Neural cell (in vitro differentiated cells): ENCODE measurements at regions not wholly inside any gene's neighbourhood (a gene's known extent, or its start where the extent isn't known, plus 50 kb on each side); places are given as distances from the start of the nearest gene placed in this dataset.

Experiments
- H2AFZ ChIP-seq: fragments of 200-600, 300-800 bp; sonication (generic), shearing (Covaris generic); 2 replicates; pipeline ENCODE4 v1.6.0; 2014; ENCODE audit warnings: low read depth, mild to moderate bottlenecking, antibody characterized with exemption, low read length, moderate library complexity
- H3F3A ChIP-seq: fragments of 200-600 bp; shearing (Covaris generic); 2 replicates; pipeline ENCODE4 v1.6.1; 2016; ENCODE audit warnings: mild to moderate bottlenecking, moderate library complexity, mixed read lengths, antibody characterized with exemption, low read length; ENCODE audit not compliant: insufficient read depth, poor library complexity, severe bottlenecking
- H3K27ac ChIP-seq: fragments of 200-600, 300-800 bp; sonication (generic), shearing (Covaris generic); 2 replicates; pipeline ENCODE4 v1.5.1; 2014; ENCODE audit warnings: mild to moderate bottlenecking, low read length, moderate library complexity
- H3K27me3 ChIP-seq: fragments of 300-800, 200-600 bp; sonication (generic), shearing (Covaris generic); 2 replicates; pipeline ENCODE4 v1.6.0; 2014; ENCODE audit warnings: mild to moderate bottlenecking, low read depth, low read length, moderate library complexity; ENCODE audit not compliant: insufficient read depth
- H3K36me3 ChIP-seq: fragments of 300-800, 200-600 bp; sonication (generic), shearing (Covaris generic); 2 replicates; pipeline ENCODE4 v1.5.1; 2014; ENCODE audit warnings: mild to moderate bottlenecking, antibody characterized with exemption, low read length, moderate library complexity; ENCODE audit not compliant: insufficient read depth
- H3K4me2 ChIP-seq: fragments of 300-800, 200-600 bp; sonication (generic), shearing (Covaris generic); 2 replicates; pipeline ENCODE4 v1.6.0; 2014; ENCODE audit warnings: mild to moderate bottlenecking, low read length
- H3K4me3 ChIP-seq: fragments of 300-800, 200-600 bp; sonication (generic), shearing (Covaris generic); 2 replicates; pipeline ENCODE4 v1.5.1; 2014; ENCODE audit warnings: mild to moderate bottlenecking, low read length, moderate library complexity
- H3K79me2 ChIP-seq: fragments of 200-600 bp; shearing (Covaris generic); replicated peaks from 2 replicates; pipeline ENCODE4 v1.6.0; 2014; ENCODE audit warnings: mild to moderate bottlenecking, low read length, moderate library complexity; ENCODE audit not compliant: insufficient read depth
- H3K9ac ChIP-seq: fragments of 300-800, 200-600 bp; sonication (generic), shearing (Covaris generic); 2 replicates; pipeline ENCODE4 v1.6.1; 2016; ENCODE audit warnings: mild to moderate bottlenecking, low read length, mixed read lengths
- H3K9me2 ChIP-seq: fragments of 200-600 bp; shearing (Covaris generic); 2 replicates; pipeline ENCODE4 v1.6.1; 2016; ENCODE audit warnings: mild to moderate bottlenecking, low read length, mixed read lengths; ENCODE audit not compliant: insufficient read depth
- H3K9me3 ChIP-seq: fragments of 200-600, 300-800 bp; sonication (generic), shearing (Covaris generic); 2 replicates; pipeline ENCODE4 v1.6.1; 2016; ENCODE audit warnings: mild to moderate bottlenecking, mixed run types, low read length, moderate library complexity, mixed read lengths
- H4K20me1 ChIP-seq: fragments of 200-600 bp; shearing (Covaris generic); 2 replicates; pipeline ENCODE4 v1.6.1; 2016; ENCODE audit warnings: mild to moderate bottlenecking, mixed run types; ENCODE audit not compliant: insufficient read depth
- EP300 ChIP-seq: fragments of 450-650 bp; conservative IDR thresholded peaks from 2 replicates; pipeline ENCODE4 v1.6.1; 2014; ENCODE audit warnings: antibody characterized with exemption, mild to moderate bottlenecking, moderate library complexity; ENCODE audit not compliant: poor library complexity, severe bottlenecking
- EZH2 ChIP-seq: fragments of 200-600, 300-800 bp; shearing (Covaris generic), sonication (generic); IDR thresholded peaks from 2 replicates; pipeline ENCODE4 v1.6.1; 2014; ENCODE audit warnings: antibody characterized with exemption, low read length, borderline replicate concordance, mild to moderate bottlenecking; ENCODE audit not compliant: insufficient read depth, poor library complexity, severe bottlenecking
- MXI1 ChIP-seq: fragments of 450-650 bp; conservative IDR thresholded peaks from 2 replicates; pipeline ENCODE4 v1.6.1; 2014; ENCODE audit warnings: antibody characterized with exemption, mild to moderate bottlenecking; ENCODE audit not compliant: poor library complexity, severe bottlenecking
- POLR2AphosphoS5 ChIP-seq: IDR thresholded peaks from 2 replicates; pipeline ENCODE4 v1.6.1; 2012
- RAD21 ChIP-seq: fragments of 450-650 bp; conservative IDR thresholded peaks from 2 replicates; pipeline ENCODE4 v1.6.1; 2014; ENCODE audit warnings: antibody characterized with exemption, mild to moderate bottlenecking, moderate library complexity
- SMC3 ChIP-seq: fragments of 450-650 bp; conservative IDR thresholded peaks from 2 replicates; pipeline ENCODE4 v1.6.1; 2014; ENCODE audit warnings: antibody characterized with exemption, mild to moderate bottlenecking, moderate library complexity; ENCODE audit not compliant: poor library complexity
- TAF1 ChIP-seq: IDR thresholded peaks from 2 replicates; pipeline ENCODE4 v1.6.1; 2012; ENCODE audit warnings: low read depth
- TF ChIP-seq, protein P1 (sequence below): IDR thresholded peaks from 2 replicates; pipeline ENCODE4 v1.6.1; 2012; ENCODE audit warnings: borderline replicate concordance
- TF ChIP-seq, protein P2 (sequence below): fragments of 450-650 bp; IDR thresholded peaks from 2 replicates; pipeline ENCODE4 v1.5.1; 2014; ENCODE audit warnings: antibody characterized with exemption, mild to moderate bottlenecking, moderate library complexity; ENCODE audit not compliant: poor library complexity, severe bottlenecking

DNA sequence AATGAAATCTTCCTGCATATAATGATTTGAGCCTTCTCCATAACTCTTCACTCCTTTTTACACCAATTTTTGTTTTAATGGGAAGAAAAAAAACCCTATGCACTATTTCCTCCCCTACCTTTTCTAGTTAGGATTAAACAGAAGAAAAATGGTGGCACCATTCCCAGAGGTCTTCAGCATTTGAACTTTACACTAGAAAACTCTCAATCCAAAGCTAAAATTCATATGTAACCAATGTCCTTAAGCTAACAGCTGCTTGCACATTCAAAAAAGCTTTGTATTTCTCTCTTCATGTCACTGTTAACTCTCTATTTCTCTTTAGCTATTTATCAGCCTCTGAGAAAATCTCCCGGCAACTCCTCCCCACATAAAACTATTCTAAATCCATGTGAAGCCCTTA lies 90.3 kb upstream of the UBL3 start:
- Histone ChIP-seq H3K4me2 (no peak overlapping the region), H2AFZ (no peak overlapping the region), H3F3A (no peaks in the 10 kb centered on the region), H3K9me3 (no peaks in the 10 kb centered on the region), H4K20me1 (no peaks in the 10 kb centered on the region), H3K9me2 (no peaks in the 10 kb centered on the region), H3K27ac (no peak overlapping the region), H3K36me3 (no peaks in the 10 kb centered on the region), H3K9ac (no peak overlapping the region), H3K79me2 (no peaks in the 10 kb centered on the region), H3K4me3 (no peak overlapping the region), H3K27me3 (no peaks in the 10 kb centered on the region)
- TF ChIP-seq, protein P1, sequence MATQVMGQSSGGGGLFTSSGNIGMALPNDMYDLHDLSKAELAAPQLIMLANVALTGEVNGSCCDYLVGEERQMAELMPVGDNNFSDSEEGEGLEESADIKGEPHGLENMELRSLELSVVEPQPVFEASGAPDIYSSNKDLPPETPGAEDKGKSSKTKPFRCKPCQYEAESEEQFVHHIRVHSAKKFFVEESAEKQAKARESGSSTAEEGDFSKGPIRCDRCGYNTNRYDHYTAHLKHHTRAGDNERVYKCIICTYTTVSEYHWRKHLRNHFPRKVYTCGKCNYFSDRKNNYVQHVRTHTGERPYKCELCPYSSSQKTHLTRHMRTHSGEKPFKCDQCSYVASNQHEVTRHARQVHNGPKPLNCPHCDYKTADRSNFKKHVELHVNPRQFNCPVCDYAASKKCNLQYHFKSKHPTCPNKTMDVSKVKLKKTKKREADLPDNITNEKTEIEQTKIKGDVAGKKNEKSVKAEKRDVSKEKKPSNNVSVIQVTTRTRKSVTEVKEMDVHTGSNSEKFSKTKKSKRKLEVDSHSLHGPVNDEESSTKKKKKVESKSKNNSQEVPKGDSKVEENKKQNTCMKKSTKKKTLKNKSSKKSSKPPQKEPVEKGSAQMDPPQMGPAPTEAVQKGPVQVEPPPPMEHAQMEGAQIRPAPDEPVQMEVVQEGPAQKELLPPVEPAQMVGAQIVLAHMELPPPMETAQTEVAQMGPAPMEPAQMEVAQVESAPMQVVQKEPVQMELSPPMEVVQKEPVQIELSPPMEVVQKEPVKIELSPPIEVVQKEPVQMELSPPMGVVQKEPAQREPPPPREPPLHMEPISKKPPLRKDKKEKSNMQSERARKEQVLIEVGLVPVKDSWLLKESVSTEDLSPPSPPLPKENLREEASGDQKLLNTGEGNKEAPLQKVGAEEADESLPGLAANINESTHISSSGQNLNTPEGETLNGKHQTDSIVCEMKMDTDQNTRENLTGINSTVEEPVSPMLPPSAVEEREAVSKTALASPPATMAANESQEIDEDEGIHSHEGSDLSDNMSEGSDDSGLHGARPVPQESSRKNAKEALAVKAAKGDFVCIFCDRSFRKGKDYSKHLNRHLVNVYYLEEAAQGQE, result no peak
- TF ChIP-seq, protein P2, sequence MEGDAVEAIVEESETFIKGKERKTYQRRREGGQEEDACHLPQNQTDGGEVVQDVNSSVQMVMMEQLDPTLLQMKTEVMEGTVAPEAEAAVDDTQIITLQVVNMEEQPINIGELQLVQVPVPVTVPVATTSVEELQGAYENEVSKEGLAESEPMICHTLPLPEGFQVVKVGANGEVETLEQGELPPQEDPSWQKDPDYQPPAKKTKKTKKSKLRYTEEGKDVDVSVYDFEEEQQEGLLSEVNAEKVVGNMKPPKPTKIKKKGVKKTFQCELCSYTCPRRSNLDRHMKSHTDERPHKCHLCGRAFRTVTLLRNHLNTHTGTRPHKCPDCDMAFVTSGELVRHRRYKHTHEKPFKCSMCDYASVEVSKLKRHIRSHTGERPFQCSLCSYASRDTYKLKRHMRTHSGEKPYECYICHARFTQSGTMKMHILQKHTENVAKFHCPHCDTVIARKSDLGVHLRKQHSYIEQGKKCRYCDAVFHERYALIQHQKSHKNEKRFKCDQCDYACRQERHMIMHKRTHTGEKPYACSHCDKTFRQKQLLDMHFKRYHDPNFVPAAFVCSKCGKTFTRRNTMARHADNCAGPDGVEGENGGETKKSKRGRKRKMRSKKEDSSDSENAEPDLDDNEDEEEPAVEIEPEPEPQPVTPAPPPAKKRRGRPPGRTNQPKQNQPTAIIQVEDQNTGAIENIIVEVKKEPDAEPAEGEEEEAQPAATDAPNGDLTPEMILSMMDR, result no peak
- no peak for TF ChIP-seq RAD21
- no peak for TF ChIP-seq MXI1
- no peak for TF ChIP-seq TAF1
- no peak for TF ChIP-seq EP300
- no peak for TF ChIP-seq POLR2AphosphoS5
- no peak for TF ChIP-seq SMC3
- no peak for TF ChIP-seq EZH2

DNA sequence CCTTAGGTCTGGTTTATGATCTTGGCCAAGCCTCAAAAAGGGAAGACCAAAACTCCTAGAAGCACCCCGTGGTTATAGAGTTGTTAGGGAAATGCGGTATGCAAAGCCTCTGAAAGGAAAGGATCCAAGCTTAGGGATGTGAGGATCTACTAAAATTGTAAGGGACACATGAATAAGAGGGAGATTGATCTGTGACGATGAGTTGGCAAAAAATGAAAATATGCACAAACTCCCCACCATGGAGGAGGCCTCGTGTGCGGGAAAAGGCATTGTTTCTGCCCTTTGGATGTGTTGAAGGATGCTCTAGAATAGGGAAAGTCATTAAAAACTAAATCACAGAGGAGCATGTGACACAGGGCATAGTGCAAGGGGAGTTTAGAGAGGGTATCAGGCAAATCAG lies 88.7 kb upstream of the UBL3 start:
- Histone ChIP-seq H3K36me3 (no peaks in the 10 kb centered on the region), H3K27me3 (no peaks in the 10 kb centered on the region), H3K9me2 (no peaks in the 10 kb centered on the region), H4K20me1 (no peaks in the 10 kb centered on the region), H3K9me3 (no peaks in the 10 kb centered on the region), H3K4me3 (no peak overlapping the region), H2AFZ (no peak overlapping the region), H3K9ac (no peak overlapping the region), H3K27ac (no peak overlapping the region), H3F3A (no peaks in the 10 kb centered on the region), H3K4me2 (no peak overlapping the region), H3K79me2 (no peaks in the 10 kb centered on the region)
- TF ChIP-seq, protein P2, result no peak
- TF ChIP-seq, protein P1, result no peak
- TF ChIP-seq TAF1 (no peak), EZH2 (no peak), RAD21 (no peak), POLR2AphosphoS5 (no peak), MXI1 (no peak), EP300 (no peak), SMC3 (no peak)
